ENCODE measurements at regions not wholly inside any gene's neighbourhood (a gene's known extent, or its start where the extent isn't known, plus 50 kb on each side); places are given as distances from the start of the nearest gene placed in this dataset.

DNA sequence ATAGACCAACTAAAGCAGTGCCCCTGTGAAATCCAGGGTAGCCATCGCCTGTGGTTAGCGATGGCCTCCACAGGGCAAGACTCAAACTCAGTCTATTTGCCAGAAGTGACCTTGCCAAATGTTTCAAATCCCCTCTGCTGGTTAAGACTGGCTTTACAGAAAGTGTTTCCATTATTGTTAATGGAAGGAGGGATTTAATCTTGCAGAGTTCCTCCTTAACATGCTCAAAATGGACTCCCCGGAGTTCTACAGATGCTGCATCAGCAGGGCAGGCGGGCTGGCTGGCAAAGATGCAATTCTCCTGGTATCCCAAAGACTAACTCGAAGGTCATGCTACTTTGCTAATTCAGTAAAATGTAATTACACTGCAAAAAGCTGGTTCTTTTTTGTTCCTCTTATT, 313.0 kb upstream of the SLC7A11 start:
- DNase-seq: no peak

DNA sequence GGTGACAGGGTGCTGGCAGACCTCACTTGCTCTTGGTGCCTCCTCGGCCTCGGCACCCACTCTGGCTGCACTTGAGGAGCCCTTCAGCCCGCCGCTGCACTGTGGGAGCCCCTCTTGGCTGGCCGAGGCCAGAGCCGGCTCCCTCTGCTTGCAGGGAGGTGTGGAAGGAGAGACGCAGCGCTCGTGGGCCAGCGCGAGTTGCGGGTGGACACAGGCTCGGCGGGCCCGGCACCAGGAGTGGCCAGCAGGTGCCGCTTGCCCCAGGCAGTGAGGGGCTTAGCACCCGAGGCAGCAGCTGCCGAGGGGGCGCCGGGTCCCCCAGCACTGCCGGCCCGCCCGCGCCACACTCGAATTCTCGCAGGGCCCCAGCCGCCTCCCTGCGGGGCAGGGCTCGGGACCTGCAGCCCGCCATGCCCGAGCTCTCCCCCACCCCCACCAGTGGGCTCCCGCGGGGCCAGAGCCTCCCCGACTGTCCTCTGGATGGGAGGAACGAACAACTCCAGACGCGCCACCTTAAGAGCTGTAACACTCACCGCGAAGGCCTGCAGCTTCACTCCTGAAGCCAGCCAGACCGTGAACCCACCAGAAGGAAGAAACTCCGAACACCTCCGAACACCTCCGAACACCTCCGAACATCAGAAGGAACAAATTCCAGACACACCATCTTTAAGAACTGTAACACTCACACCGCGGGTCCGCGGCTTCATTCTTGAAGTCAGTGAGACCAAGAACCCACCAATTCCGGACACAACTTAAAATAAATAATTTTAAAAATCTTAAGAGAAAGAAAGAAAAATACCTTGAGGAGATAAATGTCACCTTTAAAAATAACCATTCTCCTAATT, 311.1 kb upstream of the SLC7A11 start:
- DNase-seq: no peak

DNA sequence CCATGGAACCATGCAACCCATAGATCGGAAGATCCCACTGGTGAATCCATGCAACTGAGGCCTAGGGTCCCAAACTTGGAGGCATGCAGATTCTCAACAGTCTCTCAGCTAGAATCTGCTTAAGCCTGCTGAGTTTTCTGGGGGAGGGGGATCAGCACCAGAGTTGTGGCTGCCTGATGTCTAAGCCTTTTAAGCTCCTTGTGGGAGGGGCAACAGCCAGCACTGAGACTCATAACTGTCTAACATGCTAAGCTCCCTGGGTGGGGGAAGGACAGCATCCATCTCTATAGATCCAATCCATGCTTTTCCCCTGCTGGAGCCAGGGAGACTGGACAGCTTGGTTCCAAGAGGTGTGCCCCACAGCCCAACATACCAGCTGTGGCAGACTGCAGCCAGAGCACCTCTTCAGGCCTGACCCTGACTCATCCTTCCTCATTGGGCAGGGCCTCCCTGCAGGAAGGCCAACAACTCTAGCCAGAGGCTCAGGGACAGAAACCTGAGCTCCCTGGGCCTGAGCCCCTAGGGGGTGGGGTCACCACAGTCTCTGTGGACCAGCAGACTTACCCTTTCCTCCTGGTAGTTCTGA, 300.1 kb upstream of the SLC7A11 start:
- no peak for DNase-seq

DNA sequence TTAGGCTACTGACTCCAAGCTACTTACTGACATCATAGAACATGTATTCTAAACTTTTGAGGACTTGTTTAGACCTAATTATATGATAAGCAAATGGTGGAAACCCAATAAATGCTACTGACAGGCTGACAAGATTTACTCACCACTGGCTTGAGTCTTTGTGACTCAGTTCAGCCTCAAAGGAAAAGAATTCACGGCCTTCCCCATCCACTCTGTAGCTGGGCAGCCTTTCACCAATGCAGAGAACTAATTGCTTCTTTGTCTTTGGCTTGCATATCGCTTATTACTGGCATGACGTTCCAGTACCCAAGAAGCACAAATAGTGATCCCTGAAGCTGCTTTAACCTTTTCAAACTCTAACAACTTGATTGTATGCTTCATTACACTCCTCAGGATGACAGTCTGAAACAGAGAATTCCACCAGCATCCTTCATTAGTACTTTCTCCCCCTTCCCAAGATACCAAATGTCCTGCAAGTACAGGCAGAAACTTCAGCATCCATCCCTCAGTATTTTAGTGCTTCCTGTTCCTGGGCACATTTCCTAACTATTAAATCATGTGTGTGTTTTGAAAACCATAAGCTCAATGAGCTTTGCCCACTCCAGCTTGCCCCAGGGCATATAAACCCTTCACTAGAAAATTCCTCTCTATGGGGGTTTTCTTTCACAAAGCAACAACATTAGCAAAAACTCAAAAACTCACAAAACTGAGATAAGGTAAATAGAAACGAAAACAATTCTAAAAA, 298.1 kb upstream of the SLC7A11 start:
- no peak for DNase-seq

DNA sequence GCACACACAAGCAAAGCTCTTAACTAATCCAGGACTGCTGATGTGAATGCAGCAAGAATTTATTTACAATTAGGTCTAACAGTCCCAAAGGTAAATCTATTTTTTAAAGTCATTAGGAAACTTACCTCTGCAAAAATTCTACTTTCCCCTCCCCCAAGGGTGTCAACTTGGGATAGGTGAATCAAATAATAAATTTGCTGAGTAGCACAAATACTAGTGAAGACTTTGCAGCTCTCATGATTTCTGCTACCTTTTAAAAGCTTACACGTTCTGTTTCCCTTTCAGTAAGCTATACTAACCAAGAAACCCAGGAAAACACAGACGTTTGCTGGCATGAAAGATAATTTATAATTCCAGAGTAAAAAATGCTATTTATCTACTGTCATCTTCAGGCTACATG, 296.6 kb upstream of the SLC7A11 start:
- DNase-seq: no peak

DNA sequence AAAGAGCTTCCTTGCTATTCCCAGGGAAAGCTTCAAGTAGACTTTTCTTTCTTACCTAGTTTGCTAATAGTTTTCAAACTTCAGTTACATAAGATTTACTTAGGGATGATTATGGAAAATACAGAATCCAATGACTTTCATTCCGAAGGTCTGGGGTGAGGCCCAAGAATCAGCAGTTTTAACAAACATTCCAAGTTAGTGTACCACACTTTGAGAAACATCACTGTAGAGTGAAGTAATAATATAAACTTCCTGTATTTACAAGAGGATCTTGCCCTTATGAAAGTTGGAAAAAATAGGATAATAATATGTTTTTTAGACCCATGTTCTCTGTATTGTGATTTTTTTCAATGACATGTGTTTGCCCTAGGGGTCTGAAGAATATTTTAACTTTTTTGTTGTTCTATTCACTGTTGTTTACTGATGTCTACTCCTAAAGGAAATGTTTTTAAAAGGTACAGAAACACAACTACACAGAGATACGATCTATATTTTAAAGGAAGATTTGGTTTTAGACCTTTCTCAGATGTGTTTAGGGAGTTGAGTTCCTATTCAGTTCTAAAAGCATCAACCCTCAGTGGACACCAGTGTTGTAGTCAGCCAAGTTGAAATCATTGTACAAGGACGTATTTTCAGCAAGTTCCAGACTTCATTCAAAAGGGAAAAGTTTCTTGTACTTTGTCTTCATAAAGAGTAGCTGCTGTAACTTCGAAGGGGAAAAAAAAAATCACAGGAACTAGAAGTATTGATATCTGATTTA, 295.8 kb upstream of the SLC7A11 start:
- DNase-seq: no peak

DNA sequence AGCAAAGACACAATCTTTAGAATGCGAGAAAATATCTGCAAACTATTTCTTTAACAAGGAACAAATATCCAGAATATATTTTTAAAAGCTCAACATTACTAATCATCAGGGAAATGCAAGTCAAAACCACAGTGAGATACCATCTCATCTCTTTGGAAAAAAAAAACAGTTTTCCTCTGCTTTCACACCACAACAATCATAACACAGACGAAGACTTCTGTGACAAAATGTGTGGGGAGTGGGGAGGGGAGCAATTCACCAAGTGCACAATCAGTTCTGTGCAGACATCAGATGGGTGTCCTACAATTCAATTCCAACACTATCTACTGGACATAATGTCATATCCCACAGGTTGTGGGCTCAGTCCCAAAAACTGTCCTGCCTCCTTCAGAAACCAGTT, 293.2 kb upstream of the SLC7A11 start:
- DNase-seq: no peak

DNA sequence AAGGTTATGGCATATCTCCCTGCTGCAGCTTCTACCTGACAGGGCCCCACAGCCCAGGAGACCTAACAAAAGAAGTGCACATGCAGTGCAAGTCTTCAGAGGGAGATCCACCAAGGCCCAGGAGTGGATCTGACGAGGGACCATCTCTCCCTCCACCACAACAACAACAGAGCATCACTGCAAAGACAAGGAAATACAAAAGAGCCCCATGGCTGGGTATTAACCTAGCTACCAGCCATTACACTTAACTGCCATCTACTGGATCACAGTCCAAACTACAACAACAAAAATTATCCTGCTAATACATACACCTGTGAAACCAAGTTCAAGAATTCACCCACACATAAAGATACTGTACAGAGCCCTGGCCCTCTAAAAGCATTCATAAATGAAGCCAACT, 280.2 kb upstream of the SLC7A11 start:
- no peak for DNase-seq

DNA sequence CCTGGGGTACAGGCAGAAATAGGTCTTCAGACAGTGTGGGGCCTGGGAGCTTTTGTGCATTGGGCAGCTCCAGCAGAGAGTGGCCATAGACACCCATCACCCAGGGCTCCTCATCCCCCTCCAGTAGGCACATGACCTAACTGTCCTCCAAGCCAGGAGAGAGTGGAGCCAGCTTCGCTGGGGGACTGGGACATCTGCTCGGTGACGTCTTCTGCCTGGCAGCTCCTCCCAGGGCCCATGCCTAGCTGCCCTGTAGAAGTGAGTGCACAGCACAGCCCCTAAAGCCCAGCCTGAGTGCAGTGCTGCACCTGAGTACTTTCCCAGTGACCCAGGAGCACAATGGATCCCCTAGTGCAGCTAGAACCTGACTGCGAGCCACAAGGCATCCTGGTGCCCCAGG, 279.7 kb upstream of the SLC7A11 start:
- no peak for DNase-seq

DNA sequence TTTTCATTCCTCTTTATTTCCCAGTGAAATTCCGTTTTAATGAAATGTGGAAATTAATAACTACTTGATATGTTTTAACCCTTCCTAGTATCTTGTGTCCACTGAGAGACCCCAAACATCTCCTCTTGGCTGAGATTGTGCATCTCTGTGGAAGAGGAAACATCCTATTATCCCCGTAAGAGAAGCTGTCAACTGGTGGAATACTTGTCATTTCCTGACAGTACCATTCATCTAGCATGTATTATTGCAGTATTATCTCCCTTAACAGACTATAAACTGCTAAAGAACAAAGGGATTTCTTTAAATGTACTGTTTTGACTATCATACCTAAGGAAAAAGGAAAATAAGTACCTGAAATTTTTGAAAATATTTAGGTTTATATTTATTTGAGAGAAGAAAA, 277.3 kb upstream of the SLC7A11 start:
- no peak for DNase-seq

DNA sequence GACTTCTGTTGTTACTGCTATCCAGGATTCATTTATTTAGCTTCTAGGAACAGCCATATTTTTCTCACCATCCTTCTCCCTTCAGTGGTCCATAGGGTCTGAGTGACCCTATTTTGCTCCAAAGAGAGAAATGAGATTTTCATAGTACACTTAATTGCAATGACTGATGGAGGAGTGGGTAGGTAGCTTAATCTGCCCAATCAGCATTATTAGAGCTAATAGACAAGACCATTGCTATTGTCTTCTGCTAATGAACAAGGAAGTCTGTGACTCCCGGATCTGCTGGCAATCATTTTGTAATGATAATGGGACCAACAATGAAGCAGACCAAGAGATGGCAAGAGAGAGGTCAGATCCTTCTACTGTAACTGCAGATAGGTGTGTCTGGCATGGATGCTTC, 271.4 kb upstream of the SLC7A11 start:
- no peak for DNase-seq

DNA sequence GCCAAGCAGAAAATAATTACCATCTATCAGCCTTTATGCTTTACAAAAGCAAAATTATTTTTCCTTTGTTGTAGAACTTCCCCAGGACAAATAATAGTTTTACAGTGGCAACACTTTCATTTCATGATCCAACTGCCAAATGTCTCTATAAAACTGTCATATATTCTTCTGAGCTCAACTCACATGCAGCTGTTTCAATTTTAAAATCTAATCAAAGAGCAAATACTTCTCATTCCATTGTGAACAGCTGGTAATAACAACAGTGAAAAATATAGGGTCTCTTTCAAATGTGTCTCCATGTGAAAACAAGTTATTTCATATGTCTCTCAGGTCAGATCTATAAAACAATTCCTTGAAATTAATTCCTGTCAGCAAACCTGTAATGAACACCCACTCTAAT, 270.6 kb upstream of the SLC7A11 start:
- DNase-seq: no peak

DNA sequence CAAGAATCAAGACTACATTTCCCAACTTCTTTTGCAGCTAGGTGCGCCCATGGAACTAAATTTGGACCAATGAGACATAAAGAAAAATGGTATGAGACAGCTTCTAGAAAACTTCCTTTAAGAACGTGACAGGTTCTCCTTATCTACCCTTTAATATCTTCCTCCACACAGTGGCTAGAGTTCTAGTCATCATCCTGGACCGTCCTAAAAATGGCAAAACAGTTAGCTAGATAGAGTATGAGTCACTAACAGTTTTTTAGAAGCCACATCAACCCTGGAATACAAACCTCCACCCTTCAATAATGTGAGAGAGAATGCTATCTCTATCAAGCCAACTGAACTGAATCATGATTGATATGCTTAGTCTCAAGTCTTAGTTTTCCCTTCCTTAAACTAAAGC, 267.9 kb upstream of the SLC7A11 start:
- no peak for DNase-seq

DNA sequence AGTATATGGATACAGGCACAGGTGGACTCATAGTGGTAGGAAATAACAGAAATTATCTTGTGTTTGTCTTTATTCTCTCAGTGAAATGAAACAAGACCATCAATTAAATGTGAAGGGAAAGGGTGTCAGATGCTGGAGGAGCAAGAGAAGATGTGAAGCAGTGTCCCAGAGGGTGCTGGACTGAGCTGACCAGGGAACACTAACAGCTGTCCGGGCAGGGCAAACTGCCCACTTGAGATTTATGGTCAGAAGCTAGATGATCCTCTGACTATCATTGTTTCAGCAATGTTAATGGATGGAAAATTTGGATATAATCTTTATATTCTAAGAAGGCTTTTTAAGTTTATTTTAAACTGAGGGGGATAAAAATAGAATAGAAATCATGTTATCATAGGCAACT, 267.2 kb upstream of the SLC7A11 start:
- DNase-seq: no peak

DNA sequence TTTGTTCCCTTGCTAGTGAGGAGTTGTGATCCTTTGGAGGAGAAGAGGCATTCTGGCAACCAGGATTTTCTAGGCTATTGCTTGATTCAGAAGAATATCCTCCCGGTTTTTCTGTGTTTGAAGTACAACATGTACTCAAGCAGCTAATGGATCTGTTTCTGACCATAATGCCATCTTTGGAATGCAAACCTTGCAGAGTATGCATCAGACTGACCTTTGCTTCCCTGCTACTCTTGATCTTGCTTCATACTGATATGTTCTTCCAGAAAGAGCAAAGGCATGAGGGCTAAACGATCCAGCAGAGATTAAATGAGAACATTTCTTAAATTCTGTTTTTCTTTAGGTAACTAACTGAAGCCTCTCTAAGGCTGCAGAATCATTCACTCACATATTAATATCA, 265.4 kb upstream of the SLC7A11 start:
- no peak for DNase-seq

DNA sequence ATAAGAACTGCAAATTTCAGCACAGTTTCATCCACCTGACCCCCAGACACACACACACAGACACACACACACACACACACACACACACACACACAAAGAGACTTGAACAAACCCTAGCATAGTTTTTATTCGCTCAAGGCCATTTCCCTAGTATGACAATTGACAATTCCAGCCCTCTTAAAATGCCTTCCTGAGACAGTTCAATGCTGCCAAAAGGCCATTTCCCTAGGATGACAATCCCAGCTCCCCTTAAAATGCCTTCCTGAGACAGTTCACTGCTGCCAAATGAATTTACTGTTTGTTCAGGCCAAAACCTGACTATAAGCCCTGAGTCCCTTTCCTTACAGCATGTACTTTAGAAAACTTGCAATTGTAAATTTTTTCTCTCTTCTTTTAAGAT, 259.5 kb upstream of the SLC7A11 start:
- DNase-seq: no peak

DNA sequence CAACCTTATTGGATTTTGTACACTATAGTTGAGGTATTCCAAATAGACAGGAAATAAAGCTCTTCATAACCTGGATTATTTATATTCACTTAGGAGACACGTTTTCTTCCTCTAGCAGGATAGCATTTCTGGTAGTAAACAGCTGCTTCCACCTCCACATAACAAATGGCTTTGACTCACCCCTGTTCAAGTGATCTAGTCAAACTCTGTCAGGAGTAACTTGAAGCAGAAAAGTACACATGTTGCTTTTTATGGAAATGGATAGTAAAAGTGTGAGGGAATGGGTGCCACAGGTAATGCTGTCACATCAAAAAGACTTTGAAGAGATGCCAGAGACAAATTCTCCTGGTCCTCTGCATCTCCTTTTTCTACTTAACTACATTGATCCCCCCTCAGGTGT, 258.7 kb upstream of the SLC7A11 start:
- DNase-seq: no peak

DNA sequence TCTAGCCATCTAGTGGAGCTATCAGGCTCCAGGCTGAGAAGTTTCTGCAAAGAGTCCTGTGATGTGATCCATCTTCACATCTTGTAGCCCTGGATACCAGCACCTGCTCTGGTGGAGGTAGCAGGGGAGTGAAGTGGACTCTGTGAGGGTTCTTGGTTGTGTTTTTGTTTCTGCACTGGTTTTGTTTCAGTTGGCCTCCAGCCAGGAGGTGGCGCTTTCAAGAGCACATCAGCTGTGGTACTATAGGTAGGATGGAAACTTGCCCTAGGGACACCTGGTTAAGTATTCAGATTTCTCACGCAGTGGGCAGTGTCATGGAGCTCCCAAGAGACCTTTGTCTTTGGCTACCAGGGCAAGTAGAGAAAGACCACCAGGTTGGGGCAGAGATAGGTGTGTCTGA, 257.5 kb upstream of the SLC7A11 start:
- no peak for DNase-seq

DNA sequence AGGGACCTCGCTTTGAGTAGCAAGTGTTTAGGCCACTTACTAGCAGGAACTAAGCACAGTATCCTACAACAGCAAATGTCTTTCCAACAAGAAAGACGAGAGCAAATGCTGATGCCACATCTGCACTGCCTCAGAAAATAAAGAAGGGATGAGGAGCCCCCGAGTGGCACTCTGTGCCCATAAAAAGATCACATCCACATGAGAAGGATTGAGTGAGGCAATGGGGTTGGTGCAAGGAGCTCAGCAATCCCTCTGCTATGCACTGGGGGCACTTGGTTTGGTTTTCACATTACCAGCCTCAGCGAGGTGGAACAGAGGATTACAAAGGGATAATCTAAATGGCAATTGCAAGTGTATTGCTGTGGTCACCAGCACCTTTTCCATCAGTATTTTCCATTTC, 252.8 kb upstream of the SLC7A11 start:
- no peak for DNase-seq

DNA sequence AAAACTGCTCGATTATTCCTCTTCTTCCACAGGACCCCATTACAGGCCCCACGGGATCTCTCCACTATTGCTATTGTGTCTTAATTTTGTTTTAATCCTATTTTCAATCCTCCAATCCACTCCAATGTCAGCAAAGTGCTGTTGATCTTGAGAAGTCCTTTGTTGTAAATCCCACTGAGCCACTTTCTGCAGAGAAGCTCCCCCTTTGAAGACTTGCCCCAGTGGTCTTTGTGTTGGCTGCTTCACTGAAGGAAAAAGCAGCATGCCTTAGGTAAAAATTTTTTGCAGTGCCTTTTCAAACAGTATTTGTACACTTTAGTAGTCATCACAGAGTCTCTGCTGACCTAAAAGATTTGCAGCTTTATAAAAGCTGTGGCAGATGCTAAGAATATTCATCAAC, 252.0 kb upstream of the SLC7A11 start:
- DNase-seq: no peak

DNA sequence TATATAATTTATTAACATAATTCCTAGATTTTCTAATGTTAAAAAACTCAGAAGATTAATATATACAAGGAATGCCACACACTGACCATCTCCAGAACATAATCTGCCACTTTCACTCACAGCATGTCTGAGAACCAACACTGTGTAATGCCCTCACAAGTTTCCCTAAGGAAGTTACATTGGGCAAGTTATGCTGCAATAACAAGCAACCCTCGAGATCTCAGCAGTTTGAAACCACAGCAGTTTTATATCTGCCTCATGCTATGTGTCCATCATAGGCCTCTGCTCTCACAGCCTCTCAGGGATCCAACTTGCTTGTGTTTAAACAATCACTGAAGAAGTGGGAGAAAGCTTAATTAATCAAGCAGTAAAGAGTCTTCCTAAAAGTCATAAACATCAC, 250.0 kb upstream of the SLC7A11 start:
- no peak for DNase-seq

DNA sequence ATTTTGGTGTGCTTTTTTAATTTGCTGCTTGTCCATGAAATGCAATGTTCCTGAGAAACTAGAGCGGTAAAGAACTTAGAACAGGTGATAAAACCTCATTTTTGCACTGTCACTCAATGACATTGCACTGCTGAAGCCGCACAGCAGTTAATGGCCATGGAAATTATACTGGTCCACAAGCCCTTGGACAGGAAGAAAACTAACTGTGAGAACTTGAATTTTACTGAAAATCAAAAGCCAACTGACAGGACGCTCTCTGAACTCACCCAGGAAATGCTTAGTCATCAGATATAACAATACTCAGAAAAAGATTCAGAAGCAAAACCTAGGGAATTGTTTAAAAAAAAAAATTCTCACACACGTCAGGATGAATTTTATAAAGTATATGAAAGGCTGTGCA, 246.4 kb upstream of the SLC7A11 start:
- no peak for DNase-seq

DNA sequence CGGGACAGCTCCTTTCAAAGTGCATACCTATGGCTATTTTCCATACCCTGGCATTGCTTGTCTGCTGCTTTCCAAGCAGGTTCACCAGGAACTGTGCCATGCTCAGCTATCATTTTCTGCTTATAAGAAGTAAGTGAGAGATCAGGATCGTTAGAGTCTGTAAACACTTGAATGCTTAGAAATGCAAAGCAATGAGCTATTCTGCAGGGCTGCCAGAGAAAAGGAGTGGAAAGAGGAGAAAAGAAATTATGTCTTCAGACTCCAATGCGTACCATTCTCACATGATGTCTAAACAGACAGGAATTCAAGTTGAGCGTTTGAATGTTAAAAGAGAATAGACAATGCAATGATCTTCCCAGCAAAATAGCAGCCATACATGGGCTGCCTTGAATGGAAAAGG, 245.5 kb upstream of the SLC7A11 start:
- no peak for DNase-seq

DNA sequence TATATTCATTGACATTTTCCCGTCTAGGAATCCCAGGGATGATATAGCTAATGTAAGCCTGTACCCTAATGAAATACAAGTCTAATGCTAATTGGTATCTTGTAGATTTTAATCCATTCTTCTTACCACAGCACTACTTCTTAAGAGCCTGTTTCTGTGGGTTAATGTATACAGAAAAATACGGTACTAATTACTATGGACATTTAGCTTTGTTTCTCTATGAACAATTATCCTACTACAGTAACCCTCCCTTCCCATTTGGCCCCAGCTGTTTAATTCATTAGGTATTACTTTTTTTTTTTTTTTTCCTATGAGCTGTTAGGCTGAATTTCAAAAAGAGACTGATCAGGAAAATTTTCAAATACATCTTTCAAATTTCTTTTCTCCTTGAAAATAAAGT, 245.1 kb upstream of the SLC7A11 start:
- DNase-seq: no peak

Measured in CD4-positive, alpha-beta T cell treated with Interleukin-17A for 4 hours (primary cell).